T-helper 9 cell (primary cell): ENCODE measurements at regions not wholly inside any gene's neighbourhood (a gene's known extent, or its start where the extent isn't known, plus 50 kb on each side); places are given as distances from the start of the nearest gene placed in this dataset.
"Not testable (repeated sequence)": the region's sequence is repeated elsewhere in the genome, so short reads cannot be mapped to it uniquely, and the experiment has no call there.

Experiments
- DNase-seq: peaks from one replicate; pipeline ENCODE4 v3.0.0-alpha.2; 2020

GRCh38 chr21:27929179-27929578 lies 962.3 kb upstream of the ADAMTS5 start:
- not testable (repeated sequence) for DNase-seq

GRCh38 chr21:27928534-27929115 lies 961.7 kb upstream of the ADAMTS5 start:
- DNase-seq, result not testable (repeated sequence)

- not testable (repeated sequence) for DNase-seq
Measured at GRCh38 chr21:27921421-27921820, 954.5 kb upstream of the ADAMTS5 start.

GRCh38 chr21:27917966-27918365 lies 951.1 kb upstream of the ADAMTS5 start:
- DNase-seq, result not testable (repeated sequence)

GRCh38 chr21:27916326-27916725 lies 949.4 kb upstream of the ADAMTS5 start:
- DNase-seq, result not testable (repeated sequence)

GRCh38 chr21:27912133-27912532 lies 945.2 kb upstream of the ADAMTS5 start:
- not testable (repeated sequence) for DNase-seq

- not testable (repeated sequence) for DNase-seq
Measured at GRCh38 chr21:27909487-27909886, 942.6 kb upstream of the ADAMTS5 start.

GRCh38 chr21:27908816-27909215 lies 941.9 kb upstream of the ADAMTS5 start:
- DNase-seq, result not testable (repeated sequence)

- DNase-seq, result not testable (repeated sequence)
Measured at GRCh38 chr21:27902904-27903303, 936.0 kb upstream of the ADAMTS5 start.

- DNase-seq, result not testable (repeated sequence)
Measured at GRCh38 chr21:27893619-27894018, 926.7 kb upstream of the ADAMTS5 start.

GRCh38 chr21:27891495-27891894 lies 924.6 kb upstream of the ADAMTS5 start:
- DNase-seq, result not testable (repeated sequence)

- DNase-seq, result not testable (repeated sequence)
Measured at GRCh38 chr21:27887808-27888455, 921.0 kb upstream of the ADAMTS5 start.

- no peak for DNase-seq
Measured at GRCh38 chr21:27885296-27885711, 918.4 kb upstream of the ADAMTS5 start.

GRCh38 chr21:27881331-27881730 lies 914.4 kb upstream of the ADAMTS5 start:
- not testable (repeated sequence) for DNase-seq

- not testable (repeated sequence) for DNase-seq
Measured at GRCh38 chr21:27872411-27872810, 905.5 kb upstream of the ADAMTS5 start.

GRCh38 chr21:27870755-27871154 lies 903.9 kb upstream of the ADAMTS5 start:
- DNase-seq, result not testable (repeated sequence)

- DNase-seq, result not testable (repeated sequence)
Measured at GRCh38 chr21:27860314-27860955, 893.5 kb upstream of the ADAMTS5 start.

- DNase-seq, result not testable (repeated sequence)
Measured at GRCh38 chr21:27858053-27858825, 891.4 kb upstream of the ADAMTS5 start.

GRCh38 chr21:27856988-27857387 lies 890.1 kb upstream of the ADAMTS5 start:
- DNase-seq, result not testable (repeated sequence)

- DNase-seq, result no peak
Measured at GRCh38 chr21:27841084-27841672, 874.3 kb upstream of the ADAMTS5 start.

- no peak for DNase-seq
Measured at GRCh38 chr21:27840262-27840661, 873.4 kb upstream of the ADAMTS5 start.

- DNase-seq, result no peak
Measured at GRCh38 chr21:27839512-27840115, 872.7 kb upstream of the ADAMTS5 start.
